ENCODE measurements at regions not wholly inside any gene's neighbourhood (a gene's known extent, or its start where the extent isn't known, plus 50 kb on each side); places are given as distances from the start of the nearest gene placed in this dataset.

GRCh38 chr15:58311556-58311955, 120.2 kb upstream of the LIPC start:
- TF ChIP-seq, protein P1, sequence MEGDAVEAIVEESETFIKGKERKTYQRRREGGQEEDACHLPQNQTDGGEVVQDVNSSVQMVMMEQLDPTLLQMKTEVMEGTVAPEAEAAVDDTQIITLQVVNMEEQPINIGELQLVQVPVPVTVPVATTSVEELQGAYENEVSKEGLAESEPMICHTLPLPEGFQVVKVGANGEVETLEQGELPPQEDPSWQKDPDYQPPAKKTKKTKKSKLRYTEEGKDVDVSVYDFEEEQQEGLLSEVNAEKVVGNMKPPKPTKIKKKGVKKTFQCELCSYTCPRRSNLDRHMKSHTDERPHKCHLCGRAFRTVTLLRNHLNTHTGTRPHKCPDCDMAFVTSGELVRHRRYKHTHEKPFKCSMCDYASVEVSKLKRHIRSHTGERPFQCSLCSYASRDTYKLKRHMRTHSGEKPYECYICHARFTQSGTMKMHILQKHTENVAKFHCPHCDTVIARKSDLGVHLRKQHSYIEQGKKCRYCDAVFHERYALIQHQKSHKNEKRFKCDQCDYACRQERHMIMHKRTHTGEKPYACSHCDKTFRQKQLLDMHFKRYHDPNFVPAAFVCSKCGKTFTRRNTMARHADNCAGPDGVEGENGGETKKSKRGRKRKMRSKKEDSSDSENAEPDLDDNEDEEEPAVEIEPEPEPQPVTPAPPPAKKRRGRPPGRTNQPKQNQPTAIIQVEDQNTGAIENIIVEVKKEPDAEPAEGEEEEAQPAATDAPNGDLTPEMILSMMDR (IDR thresholded peaks at IDR 0.05) = no peak
- no peak for TF ChIP-seq EZH2 (IDR thresholded peaks at IDR 0.05)

Measured in neural progenitor cell (in vitro differentiated cells).